NOMO-1 treated with DMSO at 0.1 percent for 48 hours (cell line): ENCODE measurements at regions not wholly inside any gene's neighbourhood (a gene's known extent, or its start where the extent isn't known, plus 50 kb on each side); places are given as distances from the start of the nearest gene placed in this dataset.
"Not testable (repeated sequence)": the region's sequence is repeated elsewhere in the genome, so short reads cannot be mapped to it uniquely, and the experiment has no call there.

Experiments
- DNase-seq: peaks from one replicate; lab custom pipeline; 2025; ENCODE audit not compliant: unreplicated experiment; lab: John Stamatoyannopoulos, UW

DNA sequence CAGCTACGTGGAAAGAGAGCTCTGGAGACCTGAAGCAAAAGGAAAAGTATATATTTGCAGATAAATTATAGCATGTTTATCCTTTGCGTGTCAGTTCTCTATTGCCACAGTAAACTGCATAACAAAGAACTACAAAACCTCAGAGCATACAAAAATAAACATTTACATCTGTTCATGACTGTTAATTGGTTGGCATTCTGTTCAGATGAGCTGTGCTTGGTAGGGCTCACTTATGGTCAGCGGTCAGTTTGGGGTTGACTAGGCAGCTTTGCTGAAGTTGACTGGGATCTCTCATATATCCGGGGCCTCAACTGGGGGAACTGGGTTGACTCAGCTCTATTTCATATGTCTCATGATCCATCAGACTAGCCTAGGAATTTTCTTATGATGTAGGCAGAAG, 257.7 kb downstream of the TLE1 start:
- DNase-seq: no peak

DNA sequence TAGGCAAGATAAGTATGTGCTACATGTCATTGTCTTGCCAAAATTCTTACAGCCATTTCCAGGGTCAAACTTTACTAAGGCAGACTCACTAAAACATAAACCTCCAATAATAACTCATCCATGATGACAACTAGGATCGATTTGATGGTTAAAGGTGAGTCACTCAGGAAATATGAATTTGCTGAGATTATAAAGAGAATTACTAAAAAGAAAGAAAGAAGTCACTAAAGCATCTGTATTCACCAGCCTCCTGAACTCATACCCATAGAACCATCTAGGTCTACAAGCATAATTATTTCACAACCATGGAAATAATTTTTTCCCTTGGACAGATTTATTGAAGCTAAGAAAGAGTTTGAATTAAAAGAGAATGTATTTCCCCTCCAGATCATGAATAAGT, 258.6 kb downstream of the TLE1 start:
- no peak for DNase-seq

DNA sequence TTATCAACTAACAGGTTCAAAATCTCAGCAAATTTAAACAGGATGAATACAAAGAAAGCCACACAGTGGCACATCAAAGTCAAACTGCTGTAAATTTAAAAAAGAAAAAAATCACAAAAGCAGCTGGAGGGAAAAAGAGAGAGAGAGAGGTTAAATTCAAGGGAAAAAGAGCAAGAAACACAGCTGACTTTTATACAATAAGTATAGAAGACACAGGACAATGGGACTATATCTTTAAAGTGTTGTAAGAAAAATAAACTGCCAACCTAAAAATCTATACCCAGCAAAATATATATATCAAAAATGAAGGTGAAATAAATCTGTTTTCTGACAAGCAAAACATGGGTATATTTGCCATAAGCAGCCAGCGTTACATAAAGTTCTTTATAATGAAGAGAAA, 261.5 kb downstream of the TLE1 start:
- no peak for DNase-seq

DNA sequence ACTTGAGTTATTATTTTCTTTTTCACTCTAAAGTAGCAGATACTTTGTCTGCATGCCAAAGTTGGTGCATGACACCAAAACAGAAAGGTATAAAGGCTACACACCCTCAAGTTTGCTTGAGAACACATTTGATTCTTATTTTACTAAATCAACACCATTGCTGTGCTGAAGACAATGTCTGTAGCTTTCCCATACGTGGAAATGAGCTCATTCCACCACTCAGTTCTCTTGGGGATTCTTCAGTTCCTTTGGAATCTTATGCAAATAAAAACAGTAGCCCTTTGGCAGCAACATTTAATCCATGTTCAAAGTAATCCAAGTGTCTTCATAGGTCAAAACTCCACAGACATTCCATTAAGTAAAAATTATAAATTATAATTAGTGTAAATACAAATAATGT, 264.9 kb downstream of the TLE1 start:
- DNase-seq: no peak

DNA sequence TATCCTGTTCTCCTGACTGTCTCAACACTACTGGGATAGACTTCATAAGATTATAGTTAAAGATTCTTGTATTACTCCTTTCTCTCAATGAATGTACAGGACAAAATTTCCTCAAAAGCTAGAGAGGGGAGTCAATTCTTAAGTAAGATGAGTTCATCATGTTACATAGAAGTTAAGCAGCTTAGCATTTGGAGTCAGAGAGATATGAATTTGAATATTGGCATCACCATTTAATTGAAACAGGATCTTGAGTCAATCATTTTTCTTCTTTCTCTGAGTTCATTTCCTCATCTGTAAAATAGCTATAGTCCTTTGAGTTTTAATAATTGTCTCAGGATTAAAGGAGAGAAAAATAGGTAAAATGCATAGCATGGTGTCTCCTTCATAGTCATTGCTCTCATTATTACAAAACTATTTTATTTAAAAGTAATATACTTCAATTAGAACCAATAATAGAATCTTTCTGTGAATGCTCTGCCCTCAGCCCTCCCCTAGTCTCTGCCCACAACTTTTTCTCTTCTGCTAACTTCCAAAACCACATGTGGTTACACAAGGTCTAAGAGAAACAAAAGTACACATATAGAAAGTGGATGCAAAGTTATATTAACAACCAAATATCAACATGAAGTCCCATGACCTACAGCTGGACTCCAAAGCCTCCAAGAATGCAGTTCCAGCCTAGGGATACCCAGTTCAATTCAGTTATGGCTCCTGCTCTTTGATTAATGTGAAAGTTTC, 265.6 kb downstream of the TLE1 start:
- peak; percentile 27 for DNase-seq

DNA sequence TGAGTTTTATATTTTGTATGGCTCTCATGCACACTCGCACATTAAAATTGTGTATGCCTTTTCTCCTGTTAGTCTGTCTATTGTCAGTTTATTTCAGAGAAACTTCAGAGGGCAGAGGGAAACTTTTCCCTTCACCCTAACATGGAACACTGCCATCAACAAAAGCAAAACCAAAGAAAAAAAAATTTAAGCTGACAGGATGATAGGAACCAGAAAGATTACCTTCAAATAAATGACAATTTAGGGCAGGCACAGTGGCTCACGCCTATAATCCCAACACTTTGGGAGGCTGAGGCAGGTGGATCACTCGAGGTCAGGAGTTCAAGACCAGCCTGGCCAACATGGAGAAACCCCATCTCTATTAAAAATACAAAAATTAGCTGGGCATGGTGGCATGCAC, 268.3 kb downstream of the TLE1 start:
- not testable (repeated sequence) for DNase-seq

DNA sequence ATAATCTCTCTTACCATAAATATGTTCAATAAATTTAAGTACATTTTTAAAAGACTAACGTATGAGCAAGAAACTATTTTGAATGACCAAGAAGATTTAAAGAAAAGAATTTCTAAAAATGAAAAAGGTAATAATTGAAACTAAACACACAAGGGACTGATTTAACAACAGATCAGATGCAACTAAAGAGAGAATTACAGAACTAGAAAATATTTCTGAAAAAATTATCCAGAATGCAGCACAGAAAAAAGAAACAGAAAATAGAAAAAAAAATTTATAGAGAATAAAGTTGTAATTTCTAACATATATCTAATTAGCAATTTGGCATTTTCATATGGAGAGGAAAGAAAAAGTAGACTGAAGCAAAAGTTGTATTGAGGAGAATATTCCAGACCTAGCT, 269.3 kb downstream of the TLE1 start:
- no peak for DNase-seq

DNA sequence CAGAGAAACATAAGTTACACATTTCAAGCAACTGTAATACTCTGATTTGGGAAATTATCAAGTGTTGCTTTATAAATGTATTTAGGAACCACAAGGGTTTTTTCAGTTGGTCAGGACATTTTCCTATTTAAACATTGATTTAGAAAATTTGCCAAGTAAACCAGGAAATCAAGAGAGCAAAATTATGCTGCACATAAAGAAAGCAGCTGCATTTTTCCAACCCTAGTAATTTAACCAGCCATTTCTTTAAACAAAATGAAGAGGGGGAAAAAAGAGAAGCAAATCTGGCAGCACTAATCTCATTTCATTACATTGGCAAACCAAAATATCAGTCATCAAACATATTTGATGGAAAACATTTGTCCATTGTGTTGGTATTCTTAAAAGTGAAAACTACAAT, 271.4 kb downstream of the TLE1 start:
- no peak for DNase-seq

DNA sequence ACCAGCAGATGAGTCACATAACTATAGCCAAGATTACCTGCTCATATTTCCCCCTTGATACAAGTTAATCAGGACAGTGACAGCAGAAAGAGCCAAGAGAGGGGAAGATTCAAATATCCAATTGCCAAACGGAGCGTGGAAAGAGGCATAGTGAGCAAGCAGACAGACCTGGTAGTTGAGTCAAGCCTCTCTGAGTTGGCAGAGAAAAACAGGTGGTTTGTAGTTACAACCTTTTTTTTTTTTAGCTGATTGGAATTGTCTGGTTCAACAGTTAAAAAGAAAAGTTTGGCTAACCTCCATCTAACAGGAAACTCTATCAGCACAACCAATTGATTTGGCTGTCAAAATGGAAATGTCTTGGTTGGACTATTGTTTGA, 272.1 kb downstream of the TLE1 start:
- DNase-seq: no peak

DNA sequence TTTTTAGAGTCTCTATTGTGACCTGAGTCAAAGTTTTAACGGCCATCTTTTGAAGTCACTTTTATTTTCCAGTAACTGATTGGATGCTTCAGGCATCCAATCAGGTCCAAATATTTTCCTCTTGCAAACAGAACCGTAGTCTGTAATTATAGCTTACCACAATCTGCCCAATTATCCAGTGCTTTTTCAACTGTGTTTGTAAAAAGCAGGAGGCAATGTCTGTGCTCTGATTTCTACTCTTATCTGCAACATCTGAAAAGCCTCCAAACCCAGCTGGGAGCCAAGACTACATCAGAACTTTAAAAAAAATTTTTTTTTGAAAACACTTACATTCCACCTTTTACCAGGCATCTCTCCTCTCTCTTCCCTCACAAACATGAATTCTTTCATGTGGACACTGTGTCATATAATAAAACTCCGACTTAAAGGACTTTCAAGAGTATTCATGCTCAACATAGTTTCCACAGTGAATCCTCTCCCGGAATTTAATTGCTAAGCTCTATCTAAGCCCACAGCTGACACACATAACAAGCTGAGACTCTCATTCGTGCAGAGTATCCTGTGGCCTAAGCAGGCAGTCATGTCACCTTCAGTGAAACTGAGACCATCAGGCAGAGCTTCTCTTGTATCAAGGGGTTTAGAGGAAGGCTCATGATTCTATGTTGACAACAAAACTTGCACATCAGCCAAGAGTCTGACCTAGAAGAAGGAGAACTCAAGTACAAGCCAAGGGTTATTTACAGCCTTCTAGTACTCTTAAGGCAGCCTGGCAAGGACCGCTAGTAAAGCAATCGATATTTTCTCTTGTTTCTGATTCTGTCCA, 272.7 kb downstream of the TLE1 start:
- no peak for DNase-seq

DNA sequence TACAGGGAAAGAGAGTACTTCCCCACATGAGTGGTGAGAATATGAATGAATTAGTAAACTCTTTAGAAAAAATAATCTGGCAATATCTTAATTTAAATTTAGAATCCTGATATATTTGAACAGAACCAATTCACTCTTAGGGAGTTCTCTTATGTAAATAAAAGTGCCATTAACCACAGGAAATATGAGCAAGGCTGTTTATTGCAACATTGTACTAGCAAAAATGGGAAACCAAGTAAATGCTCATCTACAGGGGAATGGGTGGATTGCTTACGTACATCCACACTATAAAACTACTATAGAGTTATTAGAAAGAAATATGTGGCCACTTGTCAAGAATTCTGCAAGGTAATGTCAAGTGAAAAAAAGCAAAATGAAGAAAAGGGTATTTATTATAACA, 274.5 kb downstream of the TLE1 start:
- no peak for DNase-seq

DNA sequence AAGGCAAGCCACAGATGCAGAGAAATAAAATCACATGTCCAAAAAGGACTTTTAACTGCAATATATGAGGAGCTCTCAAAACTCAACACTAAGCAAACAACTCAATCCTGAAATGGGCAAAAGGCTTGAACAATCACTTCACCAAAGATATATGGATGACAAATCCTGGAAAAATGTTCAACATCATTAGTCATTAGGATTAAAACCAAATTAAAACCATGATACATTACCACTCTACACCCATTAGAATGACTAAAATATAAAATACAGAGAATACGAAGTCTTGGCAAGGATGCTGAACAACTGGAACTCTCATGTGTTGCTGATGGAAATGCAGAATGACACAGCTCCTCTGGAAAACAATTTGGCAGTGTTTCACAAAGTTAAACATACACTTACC, 277.4 kb downstream of the TLE1 start:
- DNase-seq: no peak

DNA sequence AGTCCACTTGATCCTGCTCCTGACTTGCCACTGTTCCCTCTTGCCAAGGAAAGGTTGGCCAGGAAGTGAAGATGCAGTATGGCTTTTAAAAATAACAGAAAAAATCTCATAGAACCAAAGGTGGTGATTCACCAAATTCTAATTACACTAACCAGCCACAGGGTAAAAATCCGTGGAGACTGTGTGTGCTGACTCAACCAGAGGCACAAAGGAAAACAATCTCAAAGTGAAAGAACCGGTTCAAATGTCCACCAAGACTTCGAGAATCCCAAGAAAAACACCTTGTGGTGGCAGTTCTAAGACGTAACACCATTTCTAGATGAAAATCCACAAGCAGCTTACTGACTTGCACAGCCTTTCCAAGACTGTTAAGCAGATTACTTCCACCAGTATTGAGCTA, 279.1 kb downstream of the TLE1 start:
- DNase-seq: no peak

DNA sequence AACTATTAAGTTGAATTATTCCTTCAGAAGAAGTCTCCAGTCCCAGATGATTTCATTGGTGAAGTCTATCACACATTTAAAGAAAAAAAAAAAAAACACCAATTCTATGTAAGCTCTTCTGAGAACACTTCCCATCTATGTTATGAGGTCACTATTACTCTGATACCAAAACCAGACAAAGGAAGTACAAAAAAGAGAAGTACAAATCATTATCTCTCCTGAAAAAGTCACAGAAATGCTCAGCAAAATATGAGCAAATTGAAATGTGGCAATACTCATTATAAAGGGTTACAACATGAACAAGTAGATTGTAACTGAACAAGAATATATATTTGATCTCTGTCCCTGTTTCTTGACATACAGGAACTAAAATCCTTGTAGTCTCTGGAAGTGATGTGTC, 280.4 kb downstream of the TLE1 start:
- peak; percentile 77 for DNase-seq

DNA sequence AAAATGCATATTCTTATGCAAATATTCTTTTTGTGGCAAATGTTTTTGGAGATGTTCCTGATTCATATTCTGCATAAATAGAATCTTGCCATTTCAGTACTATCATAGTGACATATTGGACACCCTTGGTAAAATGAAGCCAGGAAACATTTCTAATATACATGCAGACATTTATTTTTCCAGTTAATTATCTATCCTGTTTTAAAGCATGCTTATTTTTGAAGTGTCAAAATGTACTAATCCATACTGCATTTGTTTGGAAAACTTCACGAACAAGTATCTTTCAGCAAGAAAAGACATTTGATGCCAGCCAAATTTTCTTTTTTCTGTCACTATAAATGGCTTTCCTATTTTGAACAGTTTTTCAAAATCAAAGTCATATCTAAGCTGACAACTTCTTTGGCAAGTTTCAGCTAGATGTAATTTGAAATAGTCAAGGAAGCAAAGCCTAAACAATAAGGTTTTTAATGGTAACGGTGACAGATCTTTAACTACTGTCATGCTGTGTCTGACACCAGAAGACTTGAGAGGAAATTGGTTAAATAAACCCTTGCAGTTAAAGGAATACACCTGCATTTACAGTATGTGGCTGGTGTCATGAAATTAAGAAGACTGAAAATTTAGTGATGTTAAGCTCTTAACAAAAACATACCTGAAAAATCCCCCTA, 284.3 kb downstream of the TLE1 start:
- no peak for DNase-seq

DNA sequence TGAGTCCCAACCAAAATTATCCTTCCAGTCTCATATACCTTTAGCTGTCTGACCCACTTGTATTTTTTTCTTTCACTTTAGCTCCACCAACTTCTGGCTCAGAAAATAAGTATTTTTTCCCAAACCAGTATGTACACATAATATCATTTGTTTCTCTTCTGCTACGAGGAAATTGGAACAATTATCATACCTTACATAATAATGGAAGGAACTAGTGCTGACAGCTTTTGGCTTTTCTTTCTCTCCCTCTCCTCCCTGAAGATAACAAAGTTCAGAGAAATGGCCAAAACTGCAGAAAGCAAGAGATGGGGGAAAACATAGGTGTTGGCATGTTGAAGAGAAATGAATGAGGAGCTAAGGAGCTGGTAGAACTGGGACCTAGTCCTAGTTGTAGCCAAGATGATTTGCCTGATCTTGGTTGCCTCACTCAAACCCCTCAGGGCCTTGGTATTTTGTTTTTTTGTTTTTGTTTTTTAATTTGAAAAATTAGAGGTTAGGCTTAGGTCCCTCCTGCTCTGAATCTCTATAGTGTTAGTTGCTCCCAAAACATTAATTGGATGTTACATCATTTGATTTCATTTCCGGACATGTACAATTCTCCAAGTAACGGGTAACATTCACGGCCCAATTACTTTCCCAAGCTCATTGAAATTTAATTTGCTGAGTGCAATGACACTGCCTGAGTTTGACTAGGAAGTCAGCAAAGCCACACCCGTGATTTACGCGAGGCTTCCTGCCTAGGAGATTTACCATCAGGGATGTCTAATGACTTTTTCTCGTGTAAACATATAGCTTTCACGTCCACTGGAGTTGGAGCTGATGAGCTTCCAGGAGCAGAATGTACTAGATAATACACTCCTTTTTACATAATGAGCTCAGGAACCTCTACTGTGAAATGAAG, 291.6 kb downstream of the TLE1 start:
- no peak for DNase-seq

DNA sequence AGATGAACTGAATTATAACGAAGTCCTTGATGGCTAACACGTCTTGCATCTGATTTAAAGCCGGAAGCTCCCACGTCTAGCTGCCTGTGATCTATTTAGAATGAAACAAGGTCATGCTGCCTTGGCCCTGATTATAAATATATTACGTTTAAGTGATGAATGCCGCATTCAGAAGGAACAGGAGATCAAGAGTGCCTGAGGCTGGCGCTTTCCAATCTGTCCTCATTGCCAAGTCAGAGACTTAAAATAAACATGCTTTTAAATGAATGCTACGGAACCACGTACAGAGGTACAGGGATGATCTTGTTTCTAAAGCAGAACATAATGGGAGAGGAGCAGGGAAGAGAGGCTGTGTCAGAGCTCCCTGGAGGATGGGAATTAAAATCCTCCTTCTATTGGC, 292.8 kb downstream of the TLE1 start:
- no peak for DNase-seq

DNA sequence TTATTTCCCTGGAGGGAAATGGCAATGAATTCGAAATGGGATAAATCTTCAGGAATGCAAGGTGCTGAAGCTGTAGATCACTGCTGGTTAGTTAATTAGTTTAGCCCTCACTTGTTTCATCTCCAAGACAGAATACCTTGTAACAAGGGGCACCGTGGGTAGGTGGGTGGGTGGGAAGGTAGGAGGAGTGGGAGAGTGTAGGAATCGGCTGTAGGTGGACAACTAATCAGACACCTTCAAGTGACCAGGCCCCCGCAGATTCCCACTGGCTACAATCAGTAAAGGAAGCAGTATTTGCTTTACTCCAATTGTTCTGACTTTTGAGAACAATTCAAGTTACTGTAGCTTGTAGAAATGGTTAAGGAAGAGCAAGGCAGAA, 293.7 kb downstream of the TLE1 start:
- no peak for DNase-seq

DNA sequence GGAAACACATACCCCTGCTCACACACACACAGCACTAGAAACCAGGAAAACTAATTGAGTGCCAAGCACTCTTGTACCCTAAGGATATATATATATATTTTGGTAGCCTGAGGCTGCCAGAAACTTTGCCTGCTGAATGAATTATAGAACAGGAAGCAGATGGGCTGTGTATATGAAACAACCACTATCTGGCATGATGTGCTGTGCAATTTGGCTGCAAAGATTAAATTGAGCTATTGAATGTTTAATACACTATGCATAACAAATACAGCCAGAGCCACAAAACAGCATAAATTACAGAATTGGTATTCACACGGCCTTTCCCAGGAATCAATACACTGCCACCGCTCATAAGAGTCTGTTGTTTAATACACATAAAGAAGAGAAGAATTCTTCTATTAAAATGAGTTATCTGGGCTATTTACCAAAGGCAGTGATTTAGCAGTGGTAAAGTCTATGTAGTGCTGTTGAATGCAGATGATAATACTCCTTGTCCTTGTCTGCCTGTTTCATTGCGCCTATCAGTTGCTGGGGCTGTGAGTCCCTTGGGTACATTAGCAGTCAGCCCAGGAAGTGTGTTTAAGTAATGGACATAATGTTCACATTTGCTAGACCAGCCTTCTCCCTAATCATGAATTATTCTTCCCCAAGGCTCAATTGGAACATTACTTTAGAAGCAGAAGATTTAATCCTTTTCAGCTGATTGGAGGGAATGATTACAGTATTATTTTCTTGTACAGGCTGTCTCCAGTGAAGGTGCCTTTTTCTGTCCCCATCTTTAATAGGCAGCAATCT, 294.3 kb downstream of the TLE1 start:
- no peak for DNase-seq
